ENCODE measurements at regions not wholly inside any gene's neighbourhood (a gene's known extent, or its start where the extent isn't known, plus 50 kb on each side); places are given as distances from the start of the nearest gene placed in this dataset.

- Histone ChIP-seq H3K27ac (ENCODE audit: low read depth, low read length, poor library complexity, severe bottlenecking) (peak overlapping the region; percentile 95), H3K4me3 (ENCODE audit: low read depth, low read length, poor library complexity, severe bottlenecking) (peak overlapping the region; percentile 38), H2AFZ (ENCODE audit: low read length) (no peak overlapping the region), H3K9me2 (ENCODE audit: low read depth, low read length) (no peaks in the 10 kb centered on the region), H3K36me3 (ENCODE audit: insufficient read depth, low read length) (peaks cover 4% of the 10 kb centered on the region; the same call in 1 of the 2 replicates), H3K9ac (ENCODE audit: low read length) (peak overlapping the region; percentile 61; the same call in 1 of the 2 replicates), H3K27me3 (ENCODE audit: insufficient read depth, low read length) (no peaks in the 10 kb centered on the region), H4K20me1 (ENCODE audit: insufficient read depth, low read length) (no peaks in the 10 kb centered on the region), H3K4me1 (ENCODE audit: insufficient read depth, low read length, severe bottlenecking) (peaks cover 100% of the 10 kb centered on the region), H3K9me3 (ENCODE audit: low read length) (no peaks in the 10 kb centered on the region), H3K79me2 (ENCODE audit: insufficient read depth, low read length) (peaks cover 61% of the 10 kb centered on the region), H3K4me2 (ENCODE audit: low read length) (peak overlapping the region; percentile 66), H3F3A (ENCODE audit: insufficient read depth, low read length) (no peaks in the 10 kb centered on the region)
- TF ChIP-seq EZH2 (IDR thresholded peaks at IDR 0.05; ENCODE audit: borderline replicate concordance, low read length) (no peak), CTCF (IDR thresholded peaks at IDR 0.05; ENCODE audit: low read length) (no peak)
Observed at GRCh38 chr9:110126986-110127864, 80.7 kb downstream of the C9orf152 start.

- Histone ChIP-seq H3K9me2 (ENCODE audit: low read depth, low read length) (no peaks in the 10 kb centered on the region), H3K79me2 (ENCODE audit: insufficient read depth, low read length) (peaks cover 58% of the 10 kb centered on the region), H3K4me2 (ENCODE audit: low read length) (peak overlapping the region; percentile 66), H2AFZ (ENCODE audit: low read length) (no peak overlapping the region), H4K20me1 (ENCODE audit: insufficient read depth, low read length) (no peaks in the 10 kb centered on the region), H3K36me3 (ENCODE audit: insufficient read depth, low read length) (peaks cover 13% of the 10 kb centered on the region; the same call in 1 of the 2 replicates), H3K9me3 (ENCODE audit: low read length) (no peaks in the 10 kb centered on the region), H3K4me3 (ENCODE audit: low read depth, low read length, poor library complexity, severe bottlenecking) (peak overlapping the region; percentile 23), H3K27ac (ENCODE audit: low read depth, low read length, poor library complexity, severe bottlenecking) (peak overlapping the region; percentile 95), H3K27me3 (ENCODE audit: insufficient read depth, low read length) (no peaks in the 10 kb centered on the region), H3K9ac (ENCODE audit: low read length) (peak overlapping the region; percentile 61), H3F3A (ENCODE audit: insufficient read depth, low read length) (no peaks in the 10 kb centered on the region), H3K4me1 (ENCODE audit: insufficient read depth, low read length, severe bottlenecking) (peaks cover 98% of the 10 kb centered on the region)
- TF ChIP-seq EZH2 (IDR thresholded peaks at IDR 0.05; ENCODE audit: borderline replicate concordance, low read length): no peak
- no peak for TF ChIP-seq CTCF (IDR thresholded peaks at IDR 0.05; ENCODE audit: low read length)
Observed at GRCh38 chr9:110128664-110129329, 79.2 kb downstream of the C9orf152 start.

GRCh38 chr9:110129425-110129824 lies 78.5 kb downstream of the C9orf152 start:
- H3K27ac ChIP-seq (ENCODE audit: low read depth, low read length, poor library complexity, severe bottlenecking): peak overlapping the region; percentile 95
- H3K9ac ChIP-seq (ENCODE audit: low read length): peak overlapping the region; percentile 61; the same call in 1 of the 2 replicates
- no peak for TF ChIP-seq EZH2 (IDR thresholded peaks at IDR 0.05; ENCODE audit: borderline replicate concordance, low read length)
- no peak for TF ChIP-seq CTCF (IDR thresholded peaks at IDR 0.05; ENCODE audit: low read length)
- no peak overlapping the region for H2AFZ ChIP-seq (ENCODE audit: low read length)
- H3K4me3 ChIP-seq (ENCODE audit: low read depth, low read length, poor library complexity, severe bottlenecking): peak overlapping the region; percentile 23
- peak overlapping the region; percentile 66 for H3K4me2 ChIP-seq (ENCODE audit: low read length)
- no peaks in the 10 kb centered on the region for H3K9me2 ChIP-seq (ENCODE audit: low read depth, low read length)
- H3K9me3 ChIP-seq (ENCODE audit: low read length): no peaks in the 10 kb centered on the region
- no peaks in the 10 kb centered on the region for H3F3A ChIP-seq (ENCODE audit: insufficient read depth, low read length)
- H3K27me3 ChIP-seq (ENCODE audit: insufficient read depth, low read length): no peaks in the 10 kb centered on the region
- peaks cover 59% of the 10 kb centered on the region for H3K79me2 ChIP-seq (ENCODE audit: insufficient read depth, low read length)
- peaks cover 13% of the 10 kb centered on the region; the same call in 1 of the 2 replicates for H3K36me3 ChIP-seq (ENCODE audit: insufficient read depth, low read length)
- H4K20me1 ChIP-seq (ENCODE audit: insufficient read depth, low read length): no peaks in the 10 kb centered on the region
- H3K4me1 ChIP-seq (ENCODE audit: insufficient read depth, low read length, severe bottlenecking): peaks cover 92% of the 10 kb centered on the region
